BJ (cell line): ENCODE measurements at regions not wholly inside any gene's neighbourhood (a gene's known extent, or its start where the extent isn't known, plus 50 kb on each side); places are given as distances from the start of the nearest gene placed in this dataset.

ENCODE experiments used
- CTCF ChIA-PET: fragments of 350-600 bp; formaldehyde crosslinking; extraction: SDS; loops from one replicate; lab custom pipeline; 2021; ENCODE audit warnings: antibody characterized with exemption, inconsistent platforms; lab: Yijun Ruan, JAX
- POLR2A ChIA-PET: fragments of 300-600 bp; sonication (Branson Sonifier 250); formaldehyde crosslinking; extraction: SDS; loops from one replicate; lab custom pipeline; 2021; ENCODE audit warnings: antibody characterized with exemption; lab: Charles Lee
- DNase-seq: peaks from one replicate; pipeline ENCODE4 v3.0.0-alpha.2; 2011; ENCODE audit warnings: low read depth
- H3K27me3 ChIP-seq: 2 replicates; pipeline ENCODE4 v1.6.0; 2011; ENCODE audit warnings: low read length; ENCODE audit not compliant: control insufficient read depth, insufficient read depth
- H3K36me3 ChIP-seq: 2 replicates; pipeline ENCODE4 v1.5.1; 2011; ENCODE audit warnings: low read length; ENCODE audit not compliant: control insufficient read depth, insufficient read depth
- H3K4me3 ChIP-seq: 2 replicates; pipeline ENCODE4 v1.5.1; 2011; ENCODE audit warnings: low read depth, mild to moderate bottlenecking, control low read depth, low read length
- TF ChIP-seq, protein P1 (sequence below): IDR thresholded peaks from 2 replicates; pipeline ENCODE4 v1.5.1; 2011; ENCODE audit warnings: low read depth, mild to moderate bottlenecking, control low read depth, inconsistent platforms, low read length, moderate library complexity; ENCODE audit not compliant: insufficient read depth

DNA sequence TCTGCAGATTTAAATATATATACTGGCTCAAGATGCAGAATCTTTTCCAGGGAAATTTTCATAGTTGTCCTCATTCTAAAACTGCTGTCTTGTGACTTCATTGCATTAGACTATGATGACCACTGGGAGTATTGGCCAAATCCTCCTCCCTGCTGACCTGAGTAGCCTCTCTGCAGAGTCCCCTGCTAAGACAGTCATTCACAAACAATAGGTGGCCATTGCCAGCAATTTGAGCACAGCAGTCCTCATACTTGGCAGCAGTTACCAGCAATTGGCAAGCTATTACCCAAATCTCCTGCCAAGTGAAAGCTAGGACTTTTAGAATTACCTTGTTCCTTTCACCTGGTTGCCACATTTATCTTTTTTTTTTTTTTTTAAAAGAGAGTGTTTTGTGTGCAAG lies 325.8 kb downstream of the FAT3 start:
- no peak for DNase-seq
- H3K27me3 ChIP-seq, result no peaks in the 10 kb centered on the region
- CTCF ChIA-PET, result no interaction called here
- TF ChIP-seq, protein P1, sequence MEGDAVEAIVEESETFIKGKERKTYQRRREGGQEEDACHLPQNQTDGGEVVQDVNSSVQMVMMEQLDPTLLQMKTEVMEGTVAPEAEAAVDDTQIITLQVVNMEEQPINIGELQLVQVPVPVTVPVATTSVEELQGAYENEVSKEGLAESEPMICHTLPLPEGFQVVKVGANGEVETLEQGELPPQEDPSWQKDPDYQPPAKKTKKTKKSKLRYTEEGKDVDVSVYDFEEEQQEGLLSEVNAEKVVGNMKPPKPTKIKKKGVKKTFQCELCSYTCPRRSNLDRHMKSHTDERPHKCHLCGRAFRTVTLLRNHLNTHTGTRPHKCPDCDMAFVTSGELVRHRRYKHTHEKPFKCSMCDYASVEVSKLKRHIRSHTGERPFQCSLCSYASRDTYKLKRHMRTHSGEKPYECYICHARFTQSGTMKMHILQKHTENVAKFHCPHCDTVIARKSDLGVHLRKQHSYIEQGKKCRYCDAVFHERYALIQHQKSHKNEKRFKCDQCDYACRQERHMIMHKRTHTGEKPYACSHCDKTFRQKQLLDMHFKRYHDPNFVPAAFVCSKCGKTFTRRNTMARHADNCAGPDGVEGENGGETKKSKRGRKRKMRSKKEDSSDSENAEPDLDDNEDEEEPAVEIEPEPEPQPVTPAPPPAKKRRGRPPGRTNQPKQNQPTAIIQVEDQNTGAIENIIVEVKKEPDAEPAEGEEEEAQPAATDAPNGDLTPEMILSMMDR, result no peak
- POLR2A ChIA-PET, result no interaction called here
- no peak overlapping the region for H3K4me3 ChIP-seq
- no peaks in the 10 kb centered on the region for H3K36me3 ChIP-seq

DNA sequence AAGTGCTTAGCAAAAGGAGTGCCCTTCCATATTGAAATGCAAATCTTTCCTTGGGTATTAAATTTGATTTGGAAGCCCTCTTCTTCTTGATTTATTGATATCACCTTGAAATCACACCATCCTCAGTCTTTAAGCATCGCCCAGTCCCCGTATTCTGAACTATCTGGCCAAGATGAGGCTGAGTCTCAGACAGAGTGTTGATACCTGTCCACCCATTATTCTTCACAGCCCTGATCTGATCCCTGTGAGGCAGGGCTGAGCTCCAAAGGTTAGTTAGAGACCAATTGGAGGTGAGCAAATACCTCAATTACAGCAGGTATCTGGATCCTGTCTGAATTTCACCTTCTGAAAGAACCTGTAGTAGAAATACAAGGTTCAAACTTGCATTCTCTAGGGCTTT lies 326.3 kb downstream of the FAT3 start:
- DNase-seq, result no peak
- no peaks in the 10 kb centered on the region for H3K36me3 ChIP-seq
- TF ChIP-seq, protein P1, result no peak
- no peak overlapping the region for H3K4me3 ChIP-seq
- CTCF ChIA-PET, result no interaction called here
- POLR2A ChIA-PET, result no interaction called here
- H3K27me3 ChIP-seq, result no peaks in the 10 kb centered on the region

DNA sequence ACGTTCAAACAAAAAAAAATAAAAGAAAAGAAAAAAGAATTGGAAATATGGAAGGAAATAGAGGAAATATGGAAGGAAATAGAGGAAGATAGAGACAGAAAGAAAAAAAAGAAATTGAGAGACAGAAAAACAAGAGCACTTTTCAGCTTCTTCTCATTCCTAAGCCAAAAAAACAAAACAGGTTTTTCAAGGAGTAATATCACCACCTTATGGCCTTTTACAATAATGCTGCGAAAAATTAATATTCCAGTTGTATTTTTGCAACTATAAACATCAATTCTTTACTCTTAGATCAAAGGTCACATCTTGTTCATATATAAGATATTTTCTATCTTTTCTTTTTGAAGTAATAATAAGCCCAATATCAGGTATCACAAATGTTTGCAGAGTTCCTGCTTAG lies 328.3 kb downstream of the FAT3 start:
- ChIA-PET CTCF (interaction anchor here (0.9 to 1.2 kb wide), 2 partner anchors 10 to 337 kb away, joined by 3 read pairs; no protein-coding TSS in a partner anchor), POLR2A (no interaction called here)
- TF ChIP-seq, protein P1, result peak; percentile 24; the same call in 1 of the 2 replicates
- H3K36me3 ChIP-seq, result no peaks in the 10 kb centered on the region
- no peak overlapping the region for H3K4me3 ChIP-seq
- no peaks in the 10 kb centered on the region for H3K27me3 ChIP-seq
- DNase-seq, result no peak

DNA sequence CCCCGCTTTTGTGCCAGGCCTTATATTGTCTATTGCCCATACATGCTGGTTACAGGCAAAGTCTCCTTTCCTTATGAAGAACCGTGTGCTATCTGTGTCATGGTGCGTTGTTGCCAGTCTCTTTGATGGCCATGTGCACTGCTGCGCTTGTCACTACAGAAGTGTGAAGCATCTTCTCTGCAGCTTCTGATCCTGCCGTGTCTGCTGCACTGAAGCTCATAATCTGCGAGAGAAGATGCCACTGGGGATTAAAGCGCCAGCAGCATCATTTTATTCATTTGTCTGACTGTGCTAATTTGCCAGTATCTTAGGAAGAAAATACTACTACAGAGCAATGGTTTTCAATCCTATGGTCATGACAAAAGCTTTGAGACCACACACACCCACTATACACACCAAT lies 330.1 kb downstream of the FAT3 start:
- DNase-seq, result no peak
- TF ChIP-seq, protein P1, result no peak
- ChIA-PET CTCF (interaction anchor here (1.0 kb wide), 1 partner anchor 343 kb away, joined by 3 read pairs; no protein-coding TSS in a partner anchor), POLR2A (no interaction called here)
- no peak overlapping the region for H3K4me3 ChIP-seq
- H3K27me3 ChIP-seq, result no peaks in the 10 kb centered on the region
- H3K36me3 ChIP-seq, result no peaks in the 10 kb centered on the region

DNA sequence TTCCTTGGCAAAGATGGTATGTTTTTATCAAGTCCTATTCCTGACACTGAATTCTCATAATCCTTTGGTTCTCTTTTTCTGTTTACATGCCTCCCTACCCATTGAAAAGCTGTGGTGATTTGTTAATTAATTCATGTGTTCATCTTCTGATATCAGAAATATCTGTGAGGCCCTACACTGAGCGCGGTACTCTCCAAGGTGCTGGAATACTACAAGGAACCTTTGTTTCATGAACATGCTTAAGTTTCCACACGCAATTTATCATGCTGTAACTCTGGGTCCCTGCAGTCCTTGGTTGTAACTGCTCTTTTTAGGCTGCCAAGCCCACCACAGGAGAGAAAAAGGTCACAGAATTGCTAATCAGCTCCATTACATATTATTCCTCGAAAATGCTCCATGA lies 331.8 kb downstream of the FAT3 start:
- no peak for DNase-seq
- POLR2A ChIA-PET, result no interaction called here
- CTCF ChIA-PET, result no interaction called here
- TF ChIP-seq, protein P1, result no peak
- no peak overlapping the region for H3K4me3 ChIP-seq
- no peaks in the 10 kb centered on the region for H3K27me3 ChIP-seq
- no peaks in the 10 kb centered on the region for H3K36me3 ChIP-seq
